NCI-H524 (cell line): ENCODE measurements at regions not wholly inside any gene's neighbourhood (a gene's known extent, or its start where the extent isn't known, plus 50 kb on each side); places are given as distances from the start of the nearest gene placed in this dataset.
"Not testable (repeated sequence)": the region's sequence is repeated elsewhere in the genome, so short reads cannot be mapped to it uniquely, and the experiment has no call there.

Source experiments
- DNase-seq, 2 experiments: peaks; one replicate each; lab custom pipeline; 2025; lab: John Stamatoyannopoulos, UW

DNA sequence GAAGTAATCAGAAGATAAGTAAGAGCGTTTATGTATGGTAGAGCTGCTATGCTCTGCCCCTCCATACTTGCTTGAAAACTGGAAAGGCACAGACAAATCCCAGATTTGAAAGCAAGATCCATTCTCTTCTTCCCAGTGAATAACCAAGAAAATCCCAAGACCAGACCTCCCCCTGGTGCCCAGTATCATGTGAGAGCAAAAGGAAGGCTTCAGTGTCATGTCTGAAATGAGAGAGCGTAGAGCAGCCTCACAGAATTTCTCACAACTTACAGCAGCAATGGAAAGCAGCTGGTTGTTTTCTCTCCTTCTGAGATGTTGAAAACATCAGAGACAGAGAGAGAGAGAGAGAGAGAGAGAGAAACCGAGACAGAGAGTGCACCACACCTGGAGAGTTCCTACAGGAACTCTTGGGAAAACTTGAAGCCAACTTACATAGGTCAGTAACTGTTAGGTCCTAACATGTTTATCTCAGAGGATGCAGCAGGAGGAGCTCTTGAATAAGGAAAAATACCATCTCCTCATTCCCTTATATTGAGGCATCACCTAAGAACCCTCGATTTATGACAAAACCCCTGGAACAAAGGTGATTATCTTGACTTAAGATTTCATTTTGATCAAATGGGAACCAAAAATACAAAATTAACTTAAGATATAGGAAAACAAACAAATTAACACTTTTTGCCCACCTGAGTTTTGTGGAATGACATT is 273.3 kb downstream of the NSUN3 start:
- peak; percentile 48 to 87 for DNase-seq

DNA sequence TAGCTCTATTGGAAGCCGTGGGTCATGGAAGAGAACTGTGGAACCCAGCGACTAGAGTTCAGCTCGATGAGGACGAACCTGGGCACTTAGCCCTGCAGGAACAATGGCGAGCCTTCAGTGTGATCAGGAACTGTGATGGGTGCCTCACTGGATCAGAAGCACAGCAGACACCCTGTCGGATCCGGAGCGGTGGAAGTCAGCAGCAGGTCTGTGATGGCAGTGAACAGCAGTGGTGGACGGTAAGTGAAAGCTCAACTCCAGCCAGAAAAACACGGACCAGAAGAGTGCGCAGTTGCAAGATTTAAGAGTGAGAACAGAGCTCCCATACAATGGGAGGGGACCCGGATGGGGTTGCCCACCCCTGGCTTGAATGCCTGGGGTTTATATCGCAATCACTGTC is 282.2 kb downstream of the NSUN3 start:
- no peak for DNase-seq

- no peak for DNase-seq
Observed at GRCh38 chr3:94349310-94349878, 286.5 kb downstream of the NSUN3 start.

- no peak for DNase-seq
Observed at GRCh38 chr3:94356581-94356980, 293.7 kb downstream of the NSUN3 start.

DNA sequence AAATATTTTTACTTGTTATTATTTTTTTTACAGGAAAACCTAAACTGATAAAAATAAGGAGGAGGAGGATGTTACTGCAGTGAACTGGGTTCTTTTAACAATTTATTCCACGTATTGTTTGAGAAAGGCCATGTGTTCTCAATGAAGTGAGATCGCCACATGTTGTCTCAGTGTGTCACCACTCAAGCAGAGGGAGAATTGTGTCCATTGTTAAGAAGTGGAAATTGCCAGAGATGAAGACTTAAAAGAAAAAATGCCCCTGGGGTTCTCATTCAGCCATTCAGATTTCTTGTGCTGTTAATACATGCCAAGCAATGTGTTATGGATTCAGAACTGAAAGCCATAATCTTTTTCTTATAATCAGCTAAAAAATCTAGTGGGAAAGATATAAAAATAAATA is 297.1 kb downstream of the NSUN3 start:
- DNase-seq: no peak

GRCh38 chr3:94360987-94361386 is 298.1 kb downstream of the NSUN3 start:
- DNase-seq: no peak

- no peak for DNase-seq
Observed at GRCh38 chr3:94362393-94362792, 299.5 kb downstream of the NSUN3 start.

DNA sequence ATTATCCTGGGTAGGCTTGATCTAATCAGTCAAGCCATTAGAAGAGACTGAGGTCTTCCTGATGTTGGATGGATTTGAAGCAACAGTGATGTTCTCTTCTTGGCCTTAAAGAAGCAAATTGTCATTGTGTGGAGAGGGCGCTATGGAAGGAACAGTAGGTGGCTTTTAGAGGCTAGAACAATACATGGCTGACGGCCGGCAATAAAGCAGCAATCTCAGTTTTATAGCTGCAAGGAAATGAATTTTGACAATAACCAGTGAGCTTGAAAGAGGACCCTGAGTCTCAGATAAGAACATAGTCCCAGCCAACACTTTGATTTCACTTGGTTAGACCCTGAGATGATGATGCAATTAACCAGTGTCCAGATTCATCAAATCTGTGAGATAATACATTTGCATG is 302.1 kb downstream of the NSUN3 start:
- no peak for DNase-seq

DNA sequence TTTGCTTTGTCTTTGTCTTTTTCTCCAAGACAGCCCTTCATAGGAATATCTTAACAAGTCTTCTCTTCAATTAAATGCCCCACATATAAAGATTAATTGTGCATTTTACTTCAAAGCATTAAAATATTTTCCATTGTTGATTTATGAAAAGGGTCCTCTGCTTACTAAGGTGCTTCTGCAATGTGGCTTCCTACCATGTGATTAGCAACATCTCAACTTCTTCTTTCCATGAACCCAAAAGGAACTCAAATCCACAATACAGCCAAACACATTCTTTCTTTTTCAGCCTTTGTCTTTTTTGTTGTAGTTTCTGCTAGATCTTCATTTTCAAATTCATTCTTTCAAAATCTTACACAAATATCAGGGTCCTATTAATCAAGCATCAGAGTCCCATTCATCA is 309.2 kb downstream of the NSUN3 start:
- DNase-seq: no peak

DNA sequence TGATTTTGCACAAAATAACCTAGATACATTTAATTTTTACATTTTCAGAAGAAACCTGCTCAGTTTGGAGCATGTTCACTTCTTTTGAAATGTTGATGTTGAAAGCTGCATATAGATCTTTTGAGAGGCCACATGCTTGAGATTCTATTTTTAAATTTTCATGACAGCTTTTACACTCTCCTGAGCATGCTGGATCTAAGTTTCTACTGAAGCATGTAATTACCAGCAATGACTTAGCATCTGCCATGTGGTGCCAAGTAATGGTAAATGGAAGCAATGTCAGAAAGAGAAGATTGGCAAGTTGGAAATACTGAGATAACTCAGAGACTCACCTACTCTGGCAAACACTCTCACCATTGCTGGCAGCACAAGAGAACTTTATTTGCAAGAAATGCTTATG is 310.6 kb downstream of the NSUN3 start:
- DNase-seq: peak in 1 of 2 experiments; percentile 35

DNA sequence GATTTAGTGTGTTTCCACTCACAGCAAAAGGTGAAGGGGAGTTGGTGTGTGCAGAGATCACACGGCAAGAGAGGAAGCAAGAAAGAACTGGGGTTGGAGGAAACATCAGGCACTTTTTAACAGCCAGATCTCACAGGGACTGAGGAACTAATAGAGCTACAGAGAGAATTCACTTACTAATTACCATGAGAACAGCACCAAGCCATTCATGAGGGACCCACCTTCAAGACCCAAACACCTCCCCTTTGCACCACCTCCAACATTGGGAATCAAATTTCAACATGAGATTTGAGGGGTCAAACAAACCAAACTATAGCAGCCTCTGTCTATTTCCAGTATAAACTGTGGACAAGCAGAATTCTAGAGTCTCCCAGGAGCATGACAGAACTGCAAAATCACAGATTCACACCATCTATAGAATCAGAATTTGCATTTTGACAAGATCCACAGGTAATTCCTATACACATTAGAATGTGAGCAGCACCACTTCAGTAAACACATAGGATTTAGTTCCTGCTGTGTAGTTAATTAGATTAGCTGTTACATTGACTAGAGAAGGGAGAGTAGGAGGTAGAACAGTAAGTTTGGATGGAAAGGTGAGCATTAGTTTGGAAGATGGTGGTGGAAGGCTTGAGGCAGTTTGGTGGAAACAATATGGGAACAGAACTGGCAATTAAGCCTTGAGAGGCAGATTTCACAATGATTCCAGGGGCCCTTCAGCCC is 311.7 kb downstream of the NSUN3 start:
- DNase-seq: peak in 1 of 2 experiments; percentile 22

DNA sequence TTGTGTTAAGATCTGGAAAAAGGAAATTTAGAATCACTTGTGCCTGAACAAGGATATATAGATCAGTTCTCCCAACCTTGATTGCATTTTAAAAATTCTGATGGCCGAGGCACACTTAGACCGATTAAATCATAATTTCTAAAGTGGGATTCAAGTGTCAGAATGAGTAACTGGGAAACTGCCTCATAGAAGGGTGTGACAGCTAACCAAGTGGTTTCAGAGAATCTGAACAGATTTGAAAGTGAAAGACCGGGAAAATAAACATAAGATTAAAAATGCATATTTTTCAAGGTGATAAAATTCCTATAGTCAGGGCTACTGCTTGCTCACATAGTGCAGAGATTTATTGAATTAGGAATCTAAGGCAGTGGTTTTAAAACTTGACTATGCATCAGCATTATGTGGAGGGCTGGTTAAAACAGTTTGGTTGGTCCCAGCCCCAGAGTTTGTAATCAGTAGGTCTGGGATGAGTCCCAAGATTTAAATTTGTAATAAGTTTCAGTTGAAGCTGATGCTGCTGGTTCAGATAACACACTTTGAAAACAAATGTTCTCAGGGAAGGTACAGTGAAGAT is 314.3 kb downstream of the NSUN3 start:
- DNase-seq: not testable (repeated sequence)

DNA sequence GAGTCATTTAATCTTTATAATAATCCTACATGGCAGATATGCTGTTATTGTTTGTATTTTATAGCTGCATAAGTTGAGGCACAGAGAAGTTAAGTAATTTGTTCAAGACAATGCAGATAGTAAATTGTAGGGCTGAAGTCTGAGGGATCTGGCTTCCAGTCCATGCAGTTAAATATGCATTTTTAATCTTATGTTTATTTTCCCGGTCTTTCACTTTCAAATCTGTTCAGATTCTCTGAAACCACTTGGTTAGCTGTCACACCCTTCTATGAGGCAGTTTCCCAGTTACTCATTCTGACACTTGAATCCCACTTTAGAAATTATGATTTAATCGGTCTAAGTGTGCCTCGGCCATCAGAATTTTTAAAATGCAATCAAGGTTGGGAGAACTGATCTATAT is 315.0 kb downstream of the NSUN3 start:
- not testable (repeated sequence) for DNase-seq

- no peak for DNase-seq
Observed at GRCh38 chr3:94378322-94378721, 315.5 kb downstream of the NSUN3 start.

- no peak for DNase-seq
Observed at GRCh38 chr3:94379264-94379663, 316.4 kb downstream of the NSUN3 start.

- no peak for DNase-seq
Observed at GRCh38 chr3:94394885-94395284, 332.0 kb downstream of the NSUN3 start.

DNA sequence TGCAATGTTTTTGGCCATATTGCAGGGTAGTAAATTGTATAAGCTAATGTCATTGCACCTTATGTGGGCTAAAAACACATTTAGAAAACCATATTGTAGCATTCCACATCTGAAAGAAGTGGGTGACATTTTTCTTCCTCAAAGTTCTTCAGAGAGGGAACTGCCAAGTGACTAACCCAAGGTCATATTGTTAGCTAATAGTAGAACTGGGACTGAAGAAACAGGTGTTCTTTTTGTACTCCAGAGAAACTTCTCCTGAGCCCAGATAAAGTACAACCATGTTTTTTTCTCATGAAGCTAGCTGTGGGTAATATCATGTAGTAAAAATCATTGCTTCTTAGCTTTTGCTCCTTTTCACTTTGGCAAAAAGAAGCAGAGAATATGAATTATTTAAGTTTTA is 333.0 kb downstream of the NSUN3 start:
- no peak for DNase-seq

DNA sequence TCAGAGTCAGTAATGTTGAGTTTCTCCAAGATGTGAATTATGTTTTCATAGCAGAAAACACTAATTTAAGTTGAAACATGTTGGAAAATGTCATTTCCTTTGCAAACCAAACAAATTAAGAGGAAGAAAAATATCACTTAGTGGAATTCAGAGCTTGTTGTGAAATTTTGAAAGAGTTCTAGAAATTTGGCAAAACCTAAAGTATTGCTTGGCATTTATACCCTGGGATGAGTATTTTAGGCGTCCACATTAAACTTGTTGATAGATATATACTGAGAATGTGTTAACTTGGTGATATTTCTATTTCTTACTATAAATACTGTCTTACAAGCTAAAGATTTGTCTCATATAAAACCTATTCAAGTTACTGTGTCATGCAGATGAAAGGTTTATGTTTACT is 335.2 kb downstream of the NSUN3 start:
- no peak for DNase-seq

DNA sequence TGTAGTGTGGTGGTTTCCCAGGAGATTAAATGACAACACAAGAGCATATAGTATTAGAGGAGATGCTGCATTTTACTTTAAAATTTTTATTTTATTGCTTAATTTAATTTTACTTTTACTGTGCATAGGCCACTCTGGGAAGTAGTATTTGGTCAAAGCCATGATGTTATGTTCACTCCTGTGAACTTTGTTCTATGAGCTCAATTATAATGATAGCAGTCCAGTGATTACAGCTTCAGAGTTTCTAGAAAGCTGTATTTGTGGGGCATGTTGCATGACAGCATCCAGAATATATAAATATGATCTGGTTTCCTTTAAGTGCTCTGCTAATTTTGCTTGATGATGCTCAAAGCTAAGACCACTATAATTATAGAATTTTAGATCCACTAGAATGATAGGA is 338.6 kb downstream of the NSUN3 start:
- DNase-seq: no peak

- DNase-seq: no peak
Observed at GRCh38 chr3:94402126-94402525, 339.3 kb downstream of the NSUN3 start.

GRCh38 chr3:94405258-94406035 is 342.6 kb downstream of the NSUN3 start:
- no peak for DNase-seq

DNA sequence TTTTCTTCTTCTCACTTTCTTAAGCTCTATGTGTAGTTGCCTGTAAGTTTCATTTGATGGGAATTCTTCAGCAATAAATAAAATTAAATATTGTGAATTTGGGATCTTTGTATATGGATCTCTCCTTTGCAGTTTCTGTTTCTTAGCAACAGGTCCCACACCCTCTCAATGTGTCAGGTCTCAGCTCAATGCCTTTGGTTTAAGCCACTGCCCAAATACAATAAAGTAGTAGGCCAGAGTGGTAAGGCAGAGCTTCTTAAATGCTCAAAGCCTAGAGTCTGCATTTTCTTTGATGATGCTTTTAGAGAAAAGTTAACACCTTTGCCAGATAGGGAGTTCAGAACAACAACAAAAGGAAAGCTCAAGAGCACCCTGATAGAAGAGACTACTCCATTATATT is 343.7 kb downstream of the NSUN3 start:
- no peak for DNase-seq
